ENCODE measurements at regions not wholly inside any gene's neighbourhood (a gene's known extent, or its start where the extent isn't known, plus 50 kb on each side); places are given as distances from the start of the nearest gene placed in this dataset.

- in situ Hi-C loops (cut with HindIII; ENCODE audit: extremely low pct_ligation_motif_present, low pct_unique_long_range_greater_than_20kb): no loop called here
- CTCF ChIA-PET (ENCODE audit: low intra/inter-chr PET ratio, low total read pairs): no interaction called here
- no peak for TF ChIP-seq CC2D1A (CRISPR knock-in tag; IDR thresholded peaks at IDR 0.05)
- TF ChIP-seq NR2F6 (IDR thresholded peaks at IDR 0.05): no peak
- TF ChIP-seq NR2F6 (CRISPR knock-in tag; IDR thresholded peaks at IDR 0.05): no peak
- no peak for TF ChIP-seq SNRNP70 (IDR thresholded peaks at IDR 0.05; ENCODE audit: low read depth, low read length)
- no peak for TF ChIP-seq NCOA1 (CRISPR knock-in tag; IDR thresholded peaks at IDR 0.05)
- no peak for TF ChIP-seq PATZ1 (CRISPR knock-in tag; IDR thresholded peaks at IDR 0.05)
Observed at GRCh38 chr2:220894069-220894468, 678.0 kb downstream of the EPHA4 start.

GRCh38 chr2:220899492-220899891 lies 672.6 kb downstream of the EPHA4 start:
- no peaks in the 10 kb centered on the region for H3K36me3 ChIP-seq (replicated peaks in 1 of 2; ENCODE audit: control insufficient read depth in 1 of 2, insufficient read depth in 2 of 2, low read length in 2 of 2)
- no peaks in the 10 kb centered on the region for H3K79me2 ChIP-seq (ENCODE audit: insufficient read depth, low read length)
- H4K20me1 ChIP-seq (ENCODE audit: insufficient read depth, low read length): no peaks in the 10 kb centered on the region
- H3K4me2 ChIP-seq (ENCODE audit: low read depth, low read length): no peak overlapping the region
- peaks cover 45% of the 10 kb centered on the region for H3K9me3 ChIP-seq (ENCODE audit: low read length)
- in situ Hi-C loops (cut with HindIII; ENCODE audit: extremely low pct_ligation_motif_present, low pct_unique_long_range_greater_than_20kb) (no loop called here), intact Hi-C loops (cut with micrococcal nuclease; ENCODE audit: unreplicated experiment) (no loop called here)
- ChIA-PET CTCF (ENCODE audit: low intra/inter-chr PET ratio, low total read pairs) (no interaction called here), POLR2A (no interaction called here)
- H3K4me3 ChIP-seq (replicated peaks in 1 of 3; ENCODE audit: insufficient read depth in 1 of 3, low read depth in 2 of 3, low read length in 3 of 3): no peak overlapping the region
- H3K9ac ChIP-seq (ENCODE audit: insufficient read depth, low read depth, low read length): no peak overlapping the region
- DNase-seq (ENCODE audit: low spot score) (no peak), FAIRE-seq (no peak), ATAC-seq (no peak)
- H2AFZ ChIP-seq (ENCODE audit: low read length): no peak overlapping the region
- H3K4me1 ChIP-seq (ENCODE audit: insufficient read depth, low read length): no peaks in the 10 kb centered on the region
- no TSS peak for BruUV-seq (replicated peaks)
- H3K27me3 ChIP-seq (ENCODE audit: control insufficient read depth in 1 of 2, insufficient read depth in 2 of 2, low read length in 2 of 2): no peaks in the 10 kb centered on the region
- no peak overlapping the region for H3K27ac ChIP-seq (ENCODE audit: extremely low read length, insufficient read depth, low read length)
- 43% methylated on average over 1 of the region's 1 CpG for WGBS (ENCODE audit: low lambda C conversion rate)
- no peak for TF ChIP-seq JDP2 (CRISPR knock-in tag; IDR thresholded peaks at IDR 0.05; ENCODE audit: borderline replicate concordance)
- no peak for TF ChIP-seq PATZ1 (CRISPR knock-in tag; IDR thresholded peaks at IDR 0.05)
- TF ChIP-seq ZNF614 (CRISPR knock-in tag; IDR thresholded peaks at IDR 0.05; ENCODE audit: borderline replicate concordance): no peak
- TF ChIP-seq ETS1 (CRISPR knock-in tag; IDR thresholded peaks at IDR 0.05): no peak
- no peak for TF ChIP-seq SIN3A (IDR thresholded peaks at IDR 0.05; ENCODE audit: borderline replicate concordance, low read depth, low read length)
- no peak for TF ChIP-seq GABPB1 (CRISPR knock-in tag; IDR thresholded peaks at IDR 0.05)
- TF ChIP-seq ZNF577 (CRISPR knock-in tag; IDR thresholded peaks at IDR 0.05; ENCODE audit: borderline replicate concordance, low read depth): no peak
- TF ChIP-seq HNRNPL (IDR thresholded peaks at IDR 0.05; ENCODE audit: low read depth, low read length): no peak
- TF ChIP-seq KLF12 (CRISPR knock-in tag; IDR thresholded peaks at IDR 0.05; ENCODE audit: borderline replicate concordance): no peak
- no peak for TF ChIP-seq ZNF343 (CRISPR knock-in tag; IDR thresholded peaks at IDR 0.05)

More at GRCh38 chr2:220894069-220894468, 678.0 kb downstream of the EPHA4 start:
- H3K27ac ChIP-seq (ENCODE audit: extremely low read length, insufficient read depth, low read length): no peak overlapping the region
- H3K27me3 ChIP-seq (ENCODE audit: control insufficient read depth in 1 of 2, insufficient read depth in 2 of 2, low read length in 2 of 2): no peaks in the 10 kb centered on the region
- H3K79me2 ChIP-seq (ENCODE audit: insufficient read depth, low read length): no peaks in the 10 kb centered on the region
- no peak overlapping the region for H3K4me2 ChIP-seq (ENCODE audit: low read depth, low read length)
- no TSS peak for BruUV-seq (replicated peaks)
- H3K9me3 ChIP-seq (ENCODE audit: low read length): peaks cover 56% of the 10 kb centered on the region
- H2AFZ ChIP-seq (ENCODE audit: low read length): no peak overlapping the region
- H3K36me3 ChIP-seq (replicated peaks in 1 of 2; ENCODE audit: control insufficient read depth in 1 of 2, insufficient read depth in 2 of 2, low read length in 2 of 2): no peaks in the 10 kb centered on the region
- H4K20me1 ChIP-seq (ENCODE audit: insufficient read depth, low read length): no peaks in the 10 kb centered on the region
- H3K4me3 ChIP-seq (replicated peaks in 1 of 3; ENCODE audit: insufficient read depth in 1 of 3, low read depth in 2 of 3, low read length in 3 of 3): no peak overlapping the region
- H3K4me1 ChIP-seq (ENCODE audit: insufficient read depth, low read length): no peaks in the 10 kb centered on the region
- H3K9ac ChIP-seq (ENCODE audit: insufficient read depth, low read depth, low read length): no peak overlapping the region
- intact Hi-C loops (cut with micrococcal nuclease; ENCODE audit: unreplicated experiment): no loop called here
- POLR2A ChIA-PET: no interaction called here
- no peak for FAIRE-seq
- no peak for DNase-seq (ENCODE audit: low spot score)
- WGBS (ENCODE audit: low lambda C conversion rate): 4% methylated on average over 1 of the region's 1 CpG
- no peak for ATAC-seq
